ENCODE measurements at regions not wholly inside any gene's neighbourhood (a gene's known extent, or its start where the extent isn't known, plus 50 kb on each side); places are given as distances from the start of the nearest gene placed in this dataset.
"Not testable (repeated sequence)": the region's sequence is repeated elsewhere in the genome, so short reads cannot be mapped to it uniquely, and the experiment has no call there.

DNA sequence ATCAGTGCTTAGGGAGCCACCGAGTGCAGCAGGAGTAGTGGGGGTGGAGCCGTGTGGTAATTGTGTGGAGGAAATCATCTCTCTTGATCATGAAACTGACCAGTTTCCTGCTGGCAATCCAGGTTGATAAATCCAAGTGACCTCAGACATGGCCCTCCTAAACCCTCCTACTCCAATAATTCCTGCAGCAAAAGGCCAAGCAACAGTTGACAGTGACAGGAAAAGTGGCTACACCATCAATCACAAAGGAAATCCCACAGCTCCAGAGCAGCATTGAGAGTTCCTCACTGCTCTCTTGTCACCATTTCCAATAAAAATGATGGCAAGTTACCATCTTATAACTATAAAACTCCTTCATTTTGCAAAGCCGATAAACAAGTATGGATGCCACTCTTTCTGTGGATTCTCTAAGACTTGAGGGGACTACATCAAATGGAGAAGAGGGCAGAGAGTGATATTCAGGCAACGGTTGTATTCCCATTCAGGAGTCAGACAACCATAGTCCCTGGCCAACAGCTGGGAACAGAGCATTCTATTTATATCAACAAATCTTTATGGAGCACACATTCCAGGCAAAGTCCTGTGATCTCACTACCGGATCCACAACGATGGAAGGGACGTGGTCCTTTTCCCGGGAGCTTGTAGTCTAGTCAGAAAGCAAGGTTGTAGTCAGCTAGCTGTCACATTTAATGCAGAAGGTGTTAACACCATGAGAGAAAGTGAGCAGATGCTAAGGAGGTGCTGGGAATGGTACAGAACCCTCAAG is 312.5 kb upstream of the CTNNB1 start:
- no peak for DNase-seq (ENCODE audit: low read depth in 1 of 2, low spot score in 1 of 2)

DNA sequence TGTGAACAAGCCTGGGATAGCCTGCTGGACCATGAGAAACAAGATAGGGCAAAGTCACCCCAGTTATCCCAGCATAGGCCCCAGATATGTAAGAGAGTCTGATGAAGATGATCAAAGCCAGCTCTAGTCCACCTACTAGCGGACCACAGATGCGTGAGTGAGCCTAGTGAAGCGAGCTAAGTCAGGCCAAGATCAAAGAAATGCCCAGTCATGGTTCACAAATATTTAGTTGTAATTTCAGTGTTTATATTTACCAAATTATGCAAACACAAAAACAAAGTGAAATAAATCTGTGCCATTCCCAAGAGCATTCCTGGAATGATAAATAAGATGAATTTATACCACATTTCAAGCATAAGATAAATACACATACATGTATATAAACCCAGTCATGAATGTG is 308.1 kb upstream of the CTNNB1 start:
- DNase-seq (ENCODE audit: low read depth in 1 of 2, low spot score in 1 of 2), result no peak

DNA sequence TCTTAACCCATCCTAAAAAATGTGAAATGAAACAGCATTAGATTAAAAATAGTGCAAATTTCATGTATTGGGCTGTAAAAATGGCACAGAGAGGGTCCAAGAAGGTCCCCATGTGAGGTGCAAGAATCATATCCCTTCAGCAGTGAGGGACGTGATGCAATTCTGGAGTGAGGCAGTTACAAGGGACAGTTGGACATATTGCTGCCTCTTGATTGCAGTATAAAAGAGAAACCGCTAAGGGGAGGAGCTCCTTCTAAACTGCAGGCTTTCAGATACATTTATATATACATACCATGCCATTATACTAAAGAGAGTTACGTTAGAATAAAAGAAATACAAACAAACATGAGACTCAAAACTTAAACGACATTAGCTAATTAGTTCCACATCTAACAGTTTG is 304.2 kb upstream of the CTNNB1 start:
- no peak for DNase-seq (ENCODE audit: low read depth in 1 of 2, low spot score in 1 of 2)

DNA sequence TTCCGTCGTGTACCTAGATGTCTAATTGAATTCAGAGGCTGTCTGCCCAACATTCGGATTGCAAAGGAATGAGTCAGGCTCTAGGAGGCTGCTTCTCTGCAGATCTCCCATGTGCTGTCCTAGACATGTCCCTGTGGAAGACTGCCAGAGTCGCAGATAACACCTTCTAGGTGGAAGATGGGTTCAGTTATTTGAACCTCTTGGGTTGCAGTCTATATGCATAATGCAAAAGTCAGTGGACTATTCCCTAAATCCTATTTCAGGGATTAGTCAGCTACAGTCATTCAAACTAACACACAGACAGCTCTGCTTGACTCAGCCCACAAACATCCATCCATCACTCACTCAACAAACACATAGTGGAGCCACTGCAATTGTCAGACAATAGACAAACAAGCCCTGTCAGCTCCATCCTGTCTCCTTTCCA is 300.0 kb upstream of the CTNNB1 start:
- DNase-seq (ENCODE audit: low read depth in 1 of 2, low spot score in 1 of 2), result no peak

DNA sequence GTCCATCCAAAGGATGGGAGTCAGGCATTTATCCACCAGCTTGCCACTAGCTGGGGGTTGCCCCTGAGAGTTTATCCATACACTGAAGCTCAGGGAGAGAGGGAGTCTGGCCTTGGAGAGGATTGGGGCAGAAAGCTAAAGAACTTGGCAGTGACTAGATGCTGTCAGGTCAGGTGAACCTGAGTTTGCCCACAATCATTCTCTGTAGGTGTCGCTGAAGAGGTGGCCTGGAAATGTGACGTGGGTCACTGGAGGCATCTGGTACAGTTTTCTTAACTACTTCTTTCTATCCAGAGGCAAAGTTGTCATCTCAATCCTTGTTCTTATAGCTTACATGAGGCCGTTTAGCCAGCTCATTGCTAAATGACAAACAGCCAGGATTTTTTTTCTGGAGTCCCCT is 298.0 kb upstream of the CTNNB1 start:
- no peak for DNase-seq (ENCODE audit: low read depth in 1 of 2, low spot score in 1 of 2)

DNA sequence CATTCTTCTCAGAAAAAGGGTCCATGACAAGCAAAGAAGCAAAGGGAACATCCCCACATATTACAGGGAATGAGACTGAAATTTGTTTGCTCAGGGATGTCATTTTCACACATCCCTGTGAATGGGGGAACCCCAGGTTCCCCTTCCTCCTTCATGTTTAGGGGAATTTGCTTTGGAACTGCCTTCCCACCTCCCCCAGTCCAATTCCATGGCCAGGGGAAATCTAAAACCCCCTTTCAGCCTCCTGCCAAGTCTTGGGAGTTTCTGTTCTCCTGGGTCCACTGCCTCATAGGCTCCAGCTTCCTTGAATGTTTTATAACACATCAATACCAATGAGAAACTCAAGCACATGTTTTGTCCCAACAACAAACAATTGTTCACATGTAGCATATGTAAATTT is 297.5 kb upstream of the CTNNB1 start:
- DNase-seq (ENCODE audit: low read depth in 1 of 2, low spot score in 1 of 2), result no peak

DNA sequence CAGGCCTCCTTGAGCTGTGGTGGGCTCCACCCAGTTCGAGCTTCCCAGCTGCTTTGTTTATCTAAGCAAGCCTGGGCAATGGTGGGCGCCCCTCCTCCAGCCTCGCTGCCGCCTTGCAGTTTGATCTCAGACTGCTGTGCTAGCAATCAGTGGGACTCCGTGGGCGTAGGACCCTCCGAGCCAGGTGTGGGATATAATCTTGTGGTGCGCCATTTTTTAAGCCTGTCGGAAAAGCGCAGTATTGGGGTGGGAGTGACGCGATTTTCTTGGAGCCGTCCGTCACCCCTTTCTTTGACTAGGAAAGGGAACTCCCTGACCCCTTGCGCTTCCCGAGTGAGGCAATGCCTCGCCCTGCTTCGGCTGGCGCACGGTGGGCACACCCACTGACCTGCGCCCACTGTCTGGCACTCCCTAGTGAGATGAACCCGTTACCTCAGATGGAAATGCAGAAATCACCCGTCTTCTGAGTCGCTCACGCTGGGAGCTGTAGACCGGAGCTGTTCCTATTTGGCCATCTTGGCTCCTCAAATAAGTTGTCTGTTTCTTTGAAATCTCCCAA is 291.3 kb upstream of the CTNNB1 start:
- not testable (repeated sequence) for DNase-seq (ENCODE audit: low read depth in 1 of 2, low spot score in 1 of 2)

DNA sequence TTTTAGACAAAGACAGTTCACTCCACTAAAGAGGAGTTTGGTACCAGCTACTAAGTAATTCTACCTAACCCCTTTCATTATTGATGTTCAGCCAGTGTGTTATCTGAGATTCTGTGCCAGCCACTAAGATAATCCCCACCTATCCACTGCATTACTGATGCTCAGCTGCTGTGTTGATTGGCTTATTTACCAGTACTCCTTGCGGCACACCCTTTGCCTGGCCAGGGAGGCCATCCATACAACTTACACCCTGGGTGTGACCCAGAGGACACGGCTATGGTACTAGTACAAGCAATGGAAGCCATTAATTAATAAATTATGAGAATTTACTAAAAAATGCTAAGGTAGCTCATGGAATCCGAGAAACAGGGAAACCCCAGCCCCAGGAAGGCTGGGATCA is 290.7 kb upstream of the CTNNB1 start:
- no peak for DNase-seq (ENCODE audit: low read depth in 1 of 2, low spot score in 1 of 2)

DNA sequence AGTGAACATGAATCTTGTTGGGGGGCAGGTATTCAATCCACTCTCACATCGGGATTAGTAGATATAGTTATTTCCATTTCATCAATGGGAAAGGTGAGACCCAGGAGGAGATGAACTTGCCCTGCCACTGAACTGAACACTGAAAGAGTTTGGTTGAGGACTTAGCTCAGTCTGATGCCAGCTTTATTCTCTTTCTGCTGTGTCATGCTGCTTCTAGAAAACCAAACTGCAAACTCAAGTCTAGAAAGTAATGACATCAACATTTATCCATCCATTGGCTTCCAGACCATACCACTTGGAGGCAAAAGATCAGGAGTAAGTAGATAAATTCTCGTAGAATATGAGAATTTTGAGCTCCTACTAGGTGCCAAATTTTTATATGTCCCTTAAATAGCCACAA is 288.0 kb upstream of the CTNNB1 start:
- DNase-seq (ENCODE audit: low read depth in 1 of 2, low spot score in 1 of 2), result no peak

DNA sequence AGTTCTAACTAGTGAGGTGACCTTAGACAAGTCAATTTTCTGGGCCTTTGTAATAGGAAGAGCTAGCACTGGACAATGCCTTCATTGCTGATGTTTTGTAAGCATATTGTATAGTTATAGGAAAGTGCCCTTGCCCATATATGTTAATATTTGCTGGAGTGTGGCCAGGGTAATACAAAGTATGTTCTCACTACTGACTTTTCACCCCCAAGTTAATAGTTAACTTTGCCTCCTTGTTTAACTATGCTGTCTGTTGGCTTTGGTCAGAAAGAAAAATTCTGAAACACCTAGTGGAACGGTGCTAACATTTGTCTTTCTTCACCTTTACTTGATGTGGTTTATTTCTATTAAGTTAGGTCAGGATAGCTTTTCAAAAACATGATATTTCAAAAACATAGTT is 287.4 kb upstream of the CTNNB1 start:
- no peak for DNase-seq (ENCODE audit: low read depth in 1 of 2, low spot score in 1 of 2)

DNA sequence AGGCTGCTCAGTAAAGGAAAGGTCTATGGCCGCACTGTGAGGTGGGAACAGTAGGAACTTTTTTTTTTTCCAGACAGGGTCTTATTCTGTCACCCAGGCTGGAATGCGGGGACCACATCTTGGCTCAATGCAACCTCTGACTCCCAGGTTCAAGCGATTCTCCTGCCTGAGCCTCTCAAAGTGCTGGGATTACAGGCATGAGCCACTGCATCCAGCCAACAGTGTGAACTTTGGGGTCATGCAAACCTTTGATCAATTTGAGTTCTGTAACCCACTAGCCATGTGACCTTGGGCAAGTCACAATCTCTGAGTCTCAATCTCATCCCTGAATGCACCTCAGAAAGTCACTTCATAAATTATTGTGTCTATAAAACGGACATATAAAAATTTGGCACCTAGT is 286.8 kb upstream of the CTNNB1 start:
- DNase-seq (ENCODE audit: low read depth in 1 of 2, low spot score in 1 of 2), result no peak

DNA sequence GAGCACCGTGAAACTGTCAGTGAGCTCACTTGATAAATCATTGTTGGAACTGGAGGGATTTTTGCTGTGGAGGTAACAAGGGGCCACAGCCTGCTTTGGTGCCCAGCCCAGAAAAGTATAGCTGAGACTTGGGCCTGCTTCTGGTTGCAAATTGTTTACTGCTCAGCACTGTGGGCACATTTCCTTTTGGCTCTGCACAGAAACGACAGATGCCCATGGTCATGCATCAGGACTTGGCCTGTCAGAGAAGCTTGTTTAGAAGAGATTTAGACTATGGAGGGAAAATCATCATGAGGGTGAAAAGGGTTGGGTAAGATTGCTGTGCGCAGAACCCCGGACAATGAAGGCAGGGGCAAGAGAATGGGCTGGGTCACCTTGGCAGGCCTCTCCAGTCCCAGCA is 286.1 kb upstream of the CTNNB1 start:
- no peak for DNase-seq (ENCODE audit: low read depth in 1 of 2, low spot score in 1 of 2)

DNA sequence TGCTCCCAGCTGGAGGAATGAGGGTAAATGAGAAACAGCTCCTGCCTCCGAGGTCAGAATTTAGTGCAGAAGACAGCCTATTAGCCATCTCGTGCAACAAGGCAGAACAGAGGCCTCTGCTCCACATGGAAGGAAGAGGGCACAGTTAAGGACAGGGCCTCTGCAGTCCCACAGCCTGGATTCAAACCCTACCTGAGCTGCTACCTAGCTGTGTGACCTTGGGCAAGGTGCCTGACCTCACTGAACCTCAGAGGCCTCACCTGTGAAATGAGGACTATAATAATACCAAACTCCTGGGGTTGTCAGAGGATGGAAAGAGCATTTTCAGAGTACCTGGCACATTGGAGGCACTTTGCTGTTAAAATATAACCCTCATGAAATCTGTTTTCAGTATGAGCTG is 285.7 kb upstream of the CTNNB1 start:
- no peak for DNase-seq (ENCODE audit: low read depth in 1 of 2, low spot score in 1 of 2)

DNA sequence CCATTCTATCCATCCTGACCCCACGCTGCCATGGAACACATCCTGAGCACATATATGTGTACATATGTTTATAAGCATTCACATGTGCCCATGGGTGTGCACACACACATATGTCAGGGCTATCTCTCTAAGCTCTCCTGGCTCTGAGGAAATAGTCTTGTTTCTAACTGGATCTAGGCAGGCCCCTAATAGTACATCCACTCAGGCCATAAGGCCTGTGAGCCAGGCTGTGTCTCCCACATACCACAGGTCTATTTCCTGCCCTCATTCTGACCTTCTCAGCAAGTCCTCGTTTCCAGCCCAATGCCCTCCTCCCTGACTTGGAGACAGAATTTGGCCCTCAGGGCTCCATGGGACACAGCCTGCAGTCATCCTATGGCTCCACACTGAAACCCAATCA is 284.8 kb upstream of the CTNNB1 start:
- DNase-seq (ENCODE audit: low read depth in 1 of 2, low spot score in 1 of 2), result no peak

DNA sequence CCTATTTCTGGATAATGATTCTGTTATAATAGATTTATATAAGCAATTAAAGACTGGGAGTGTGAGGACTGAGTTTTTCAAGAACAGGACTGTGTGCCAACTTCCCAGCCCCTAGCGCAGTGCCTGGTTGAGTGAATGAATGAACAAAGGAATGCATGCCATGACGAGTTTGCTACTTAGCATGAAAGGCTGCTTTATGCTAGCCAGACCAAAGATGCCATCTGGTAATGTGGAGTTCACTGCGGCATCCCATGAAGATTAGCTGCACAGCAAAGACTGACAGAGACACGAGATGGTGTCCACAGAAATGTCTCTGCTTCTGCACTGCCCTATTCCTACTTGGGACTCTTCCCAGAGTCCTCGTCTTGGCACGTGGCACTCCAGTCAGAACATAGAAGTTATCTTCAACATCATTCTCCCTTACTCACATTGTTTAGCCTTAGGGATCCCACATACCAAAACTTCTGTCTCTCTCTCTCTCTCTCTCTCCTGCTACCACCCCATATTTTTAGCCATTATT is 283.9 kb upstream of the CTNNB1 start:
- DNase-seq (ENCODE audit: low read depth in 1 of 2, low spot score in 1 of 2), result no peak

DNA sequence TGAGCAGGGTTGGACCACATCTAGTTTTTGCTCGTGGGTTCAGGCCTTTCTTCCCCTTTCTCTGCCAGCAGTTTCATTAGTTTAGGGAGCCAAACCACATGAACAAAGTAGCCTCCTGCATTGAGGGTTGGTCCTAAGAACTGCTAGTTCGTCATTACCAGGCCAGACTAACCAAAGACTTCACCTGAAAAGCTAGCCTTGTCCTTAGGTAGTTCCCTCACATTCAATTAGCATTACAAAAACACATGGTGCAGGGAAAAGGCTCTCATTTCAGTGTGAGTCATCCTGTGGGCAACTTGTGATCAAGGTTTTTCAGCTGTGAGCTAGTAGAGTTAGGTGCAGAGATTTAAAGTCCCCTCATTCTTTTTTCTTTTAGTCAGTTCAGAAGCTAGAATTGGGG is 279.3 kb upstream of the CTNNB1 start:
- no peak for DNase-seq (ENCODE audit: low read depth in 1 of 2, low spot score in 1 of 2)

DNA sequence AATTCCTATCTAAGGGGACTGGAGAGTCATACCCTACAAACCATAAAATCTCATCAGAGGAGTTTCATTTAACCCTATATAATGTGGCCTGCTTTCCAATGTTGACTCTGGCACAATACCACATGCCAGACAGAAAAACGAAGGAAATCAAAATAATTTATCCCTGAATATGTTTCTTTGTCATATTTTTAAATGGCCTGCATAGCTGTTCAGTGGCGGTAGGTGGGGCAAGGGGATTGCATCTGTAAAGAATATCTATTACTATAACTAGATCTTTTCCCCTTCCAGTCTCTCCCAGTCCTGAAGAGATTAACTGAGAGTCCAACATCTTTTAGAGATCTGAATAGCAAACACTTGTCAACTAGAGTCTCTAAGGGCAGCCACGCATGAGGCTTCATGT is 278.1 kb upstream of the CTNNB1 start:
- no peak for DNase-seq (ENCODE audit: low read depth in 1 of 2, low spot score in 1 of 2)

DNA sequence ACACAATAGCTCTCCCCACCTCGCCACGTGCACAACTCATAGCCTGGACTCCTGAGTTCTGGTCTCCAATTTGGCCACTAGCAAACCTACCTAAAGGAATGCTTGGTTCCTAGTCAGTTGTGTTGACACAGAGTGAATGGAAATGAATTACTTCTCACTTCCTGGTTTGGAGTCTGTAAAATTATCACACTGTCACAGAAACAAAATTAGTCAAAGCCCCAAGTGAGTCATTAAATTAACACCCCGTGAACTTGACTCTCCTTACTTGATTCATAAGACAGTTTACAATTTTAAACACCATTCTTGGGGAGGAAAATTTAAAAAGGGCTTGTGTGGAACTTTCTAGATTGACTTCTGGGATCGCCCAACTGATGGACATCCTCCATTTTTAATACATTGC is 276.2 kb upstream of the CTNNB1 start:
- no peak for DNase-seq (ENCODE audit: low read depth in 1 of 2, low spot score in 1 of 2)

DNA sequence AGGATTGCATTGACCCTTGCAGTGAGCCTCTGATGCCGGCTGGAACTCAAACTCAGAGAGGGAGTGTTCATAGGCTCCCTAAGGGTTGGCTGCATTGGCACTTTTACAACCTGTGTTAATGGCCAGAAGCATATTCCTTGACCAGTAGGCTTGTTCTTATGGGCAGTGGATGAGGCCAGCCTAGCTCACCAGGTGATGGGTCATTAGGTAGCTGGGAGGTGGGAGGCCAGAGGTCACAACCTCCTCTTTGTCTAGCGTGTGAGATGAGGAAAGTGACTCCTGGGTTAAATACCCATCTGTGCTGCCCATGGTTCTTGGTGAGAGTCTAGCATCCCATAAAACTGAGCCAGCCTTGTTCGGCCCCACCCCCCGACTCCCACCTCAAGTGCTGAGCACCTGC is 275.7 kb upstream of the CTNNB1 start:
- DNase-seq (ENCODE audit: low read depth in 1 of 2, low spot score in 1 of 2), result no peak

DNA sequence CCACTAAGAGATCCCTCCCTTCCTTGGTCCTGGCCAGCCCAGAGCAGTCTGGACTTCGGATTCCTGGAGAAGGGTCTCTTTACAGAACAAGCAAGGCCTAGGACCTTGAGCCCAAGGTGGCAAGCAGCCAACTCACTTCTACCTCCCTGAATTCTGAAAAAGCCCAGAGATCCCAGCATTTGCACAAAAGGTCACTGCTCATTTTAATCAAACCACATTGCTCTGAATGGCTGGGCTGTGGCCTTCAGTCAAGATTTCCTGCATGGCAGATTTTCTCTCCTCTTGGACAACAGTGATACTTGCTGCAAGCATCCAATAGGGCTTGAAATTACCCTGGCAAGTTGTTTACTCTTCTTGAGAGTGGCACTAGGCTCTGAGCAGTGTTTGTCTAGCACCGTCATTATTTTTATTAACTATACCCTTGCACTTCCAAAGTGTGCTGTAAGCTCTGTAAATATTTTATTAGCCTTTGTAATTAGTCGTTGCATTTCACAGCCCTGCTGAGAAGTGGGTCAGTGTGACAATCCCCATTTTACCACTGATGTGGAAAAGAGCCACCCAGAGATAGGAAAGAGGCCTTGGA is 274.7 kb upstream of the CTNNB1 start:
- DNase-seq (ENCODE audit: low read depth in 1 of 2, low spot score in 1 of 2), result no peak

DNA sequence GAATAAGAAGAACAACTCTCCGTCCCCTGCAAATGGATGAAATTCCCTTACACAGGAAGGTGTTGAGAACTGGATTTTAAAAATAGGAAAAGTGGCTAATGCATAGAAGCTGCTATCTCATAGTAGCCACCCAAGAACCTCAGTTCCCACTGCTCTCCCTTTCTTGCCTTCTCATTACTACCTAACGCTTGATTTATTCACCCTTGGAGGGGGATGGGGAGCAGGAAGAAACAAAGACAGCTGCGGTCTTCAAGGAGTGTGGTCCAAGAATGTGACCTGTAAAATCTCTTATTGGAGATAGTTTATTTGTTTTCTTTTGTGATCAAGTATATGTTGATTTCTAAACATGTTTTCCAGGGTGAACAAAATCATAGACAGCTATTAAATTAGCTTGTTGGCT is 274.1 kb upstream of the CTNNB1 start:
- no peak for DNase-seq (ENCODE audit: low read depth in 1 of 2, low spot score in 1 of 2)

DNA sequence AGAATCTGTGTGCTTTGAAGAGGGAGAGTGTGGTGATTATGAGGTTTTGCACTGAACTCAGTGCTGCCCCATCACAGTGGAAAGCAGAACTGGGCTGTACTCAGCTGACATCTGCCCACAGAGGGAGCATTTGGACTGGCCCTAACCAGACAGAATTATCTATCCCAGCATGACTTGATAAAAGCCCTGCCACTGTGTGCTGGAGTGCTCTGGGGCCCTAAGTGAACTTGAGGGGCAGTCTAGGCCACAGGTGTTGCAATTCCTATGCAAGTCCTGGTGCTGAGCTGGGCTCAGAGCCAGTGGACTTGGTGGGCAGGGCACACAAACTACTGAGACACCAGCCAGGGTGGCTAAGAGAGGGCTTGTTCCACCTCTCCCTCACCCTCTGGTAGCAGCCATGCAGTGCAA is 269.2 kb upstream of the CTNNB1 start:
- DNase-seq (ENCODE audit: low read depth in 1 of 2, low spot score in 1 of 2), result no peak

DNA sequence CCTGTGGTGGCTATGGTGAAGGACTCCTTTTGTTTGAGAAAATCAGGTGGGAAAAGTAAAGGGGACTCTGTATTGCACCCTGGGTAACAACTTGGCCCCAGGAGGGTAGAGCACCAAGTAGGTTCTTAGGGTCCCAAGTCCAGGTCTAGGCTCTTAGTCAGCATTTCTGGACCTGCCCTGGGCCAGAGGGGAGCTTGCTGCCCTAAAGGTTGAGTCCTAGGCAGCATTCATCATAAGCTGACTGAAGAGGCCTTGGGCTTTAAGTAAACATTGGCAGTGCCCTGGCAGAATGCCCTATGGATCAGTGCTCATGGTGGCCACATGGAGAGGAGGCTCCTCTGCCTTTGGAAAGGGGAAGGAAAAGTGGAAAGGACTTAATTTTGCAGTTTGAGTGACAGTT is 268.5 kb upstream of the CTNNB1 start:
- no peak for DNase-seq (ENCODE audit: low read depth in 1 of 2, low spot score in 1 of 2)
